ENCODE measurements at regions not wholly inside any gene's neighbourhood (a gene's known extent, or its start where the extent isn't known, plus 50 kb on each side); places are given as distances from the start of the nearest gene placed in this dataset.

GRCh38 chr1:82549841-82550240, 749.1 kb downstream of the ADGRL2 start:
- DNase-seq (ENCODE audit: low read depth) = no peak
- no peak for TF ChIP-seq CTCF (conservative IDR thresholded peaks at IDR 0.05; ENCODE audit: low read depth, low read length)
- H3K4me3 ChIP-seq (ENCODE audit: low read depth, low read length) = no peak overlapping the region

- no peak for DNase-seq (ENCODE audit: low read depth)
Observed at GRCh38 chr1:82542766-82543165, 742.0 kb downstream of the ADGRL2 start.

GRCh38 chr1:82542141-82542540, 741.4 kb downstream of the ADGRL2 start:
- no peak for TF ChIP-seq CTCF (conservative IDR thresholded peaks at IDR 0.05; ENCODE audit: low read depth, low read length)
- no peak for DNase-seq (ENCODE audit: low read depth)
- no peak overlapping the region for H3K4me3 ChIP-seq (ENCODE audit: low read depth, low read length)

More at GRCh38 chr1:82542766-82543165, 742.0 kb downstream of the ADGRL2 start:
- H3K4me3 ChIP-seq (ENCODE audit: low read depth, low read length) = no peak overlapping the region
- TF ChIP-seq CTCF (conservative IDR thresholded peaks at IDR 0.05; ENCODE audit: low read depth, low read length) = no peak

GRCh38 chr1:82540006-82540405, 739.3 kb downstream of the ADGRL2 start:
- TF ChIP-seq CTCF (conservative IDR thresholded peaks at IDR 0.05; ENCODE audit: low read depth, low read length) = no peak
- no peak for DNase-seq (ENCODE audit: low read depth)
- no peak overlapping the region for H3K4me3 ChIP-seq (ENCODE audit: low read depth, low read length)

- no peak overlapping the region for H3K4me3 ChIP-seq (ENCODE audit: low read depth, low read length)
- TF ChIP-seq CTCF (conservative IDR thresholded peaks at IDR 0.05; ENCODE audit: low read depth, low read length) = no peak
- DNase-seq (ENCODE audit: low read depth) = no peak
Observed at GRCh38 chr1:82538876-82539275, 738.1 kb downstream of the ADGRL2 start.

GRCh38 chr1:82534996-82535395, 734.3 kb downstream of the ADGRL2 start:
- peak; percentile 44 for DNase-seq (ENCODE audit: low read depth)
- no peak for TF ChIP-seq CTCF (conservative IDR thresholded peaks at IDR 0.05; ENCODE audit: low read depth, low read length)
- H3K4me3 ChIP-seq (ENCODE audit: low read depth, low read length) = no peak overlapping the region

GRCh38 chr1:82525378-82525777, 724.6 kb downstream of the ADGRL2 start:
- no peak for TF ChIP-seq CTCF (conservative IDR thresholded peaks at IDR 0.05; ENCODE audit: low read depth, low read length)
- no peak overlapping the region for H3K4me3 ChIP-seq (ENCODE audit: low read depth, low read length)
- no peak for DNase-seq (ENCODE audit: low read depth)

Measured in epithelial cell of proximal tubule (primary cell).